A673 (cell line): ENCODE measurements at regions not wholly inside any gene's neighbourhood (a gene's known extent, or its start where the extent isn't known, plus 50 kb on each side); places are given as distances from the start of the nearest gene placed in this dataset.

Experiments used
- BruUV-seq: library from RNA; stranded (reverse); fragments of 400-500 nt; replicated peaks from 2 replicates; lab custom pipeline; 2021; lab: Mats Ljungman, UMichigan
- CTCF ChIA-PET: fragments of 300-600 bp; sonication (Branson Sonifier 250); formaldehyde crosslinking; loops from one replicate; lab custom pipeline; 2022; ENCODE audit warnings: antibody characterized with exemption; lab: Charles Lee
- POLR2A ChIA-PET: fragments of 300-600 bp; sonication (Branson Sonifier 250); formaldehyde crosslinking; loops from one replicate; lab custom pipeline; 2022; ENCODE audit warnings: antibody characterized with exemption; ENCODE audit not compliant: low non-redundant PET; lab: Charles Lee
- DNase-seq: peaks from one replicate; pipeline ENCODE4 v3.0.0-alpha.2; 2015; ENCODE audit warnings: low spot score
- H3K27ac ChIP-seq: fragments of 200-600 bp; sonication (generic); 2 replicates; pipeline ENCODE4 v1.5.1; 2016; ENCODE audit warnings: mixed run types, low read depth, mild to moderate bottlenecking, mixed read lengths, antibody characterized with exemption, low read length; ENCODE audit not compliant: poor library complexity, severe bottlenecking
- H3K27me3 ChIP-seq: fragments of 200-600 bp; sonication (generic); replicated peaks from 2 replicates; pipeline ENCODE4 v1.6.1; 2017; ENCODE audit warnings: mixed run types, low read depth, mild to moderate bottlenecking, mixed read lengths, antibody characterized with exemption, low read length; ENCODE audit not compliant: insufficient read depth, poor library complexity
- H3K36me3 ChIP-seq: fragments of 200-600 bp; sonication (generic); 2 replicates; pipeline ENCODE4 v1.6.1; 2016; ENCODE audit warnings: mixed run types, mild to moderate bottlenecking, mixed read lengths, antibody characterized with exemption, low read length; ENCODE audit not compliant: insufficient read depth, poor library complexity, severe bottlenecking
- H3K4me1 ChIP-seq: fragments of 200-600 bp; sonication (generic); 2 replicates; pipeline ENCODE4 v1.6.1; 2017; ENCODE audit warnings: mixed run types, mild to moderate bottlenecking, mixed read lengths, antibody characterized with exemption, low read length; ENCODE audit not compliant: insufficient read depth, poor library complexity, severe bottlenecking
- H3K4me3 ChIP-seq: fragments of 200-600 bp; sonication (generic); 2 replicates; pipeline ENCODE4 v1.5.1; 2016; ENCODE audit warnings: low read depth, mixed run types, mild to moderate bottlenecking, mixed read lengths, low read length; ENCODE audit not compliant: poor library complexity, severe bottlenecking
- H3K9me3 ChIP-seq: fragments of 200-600 bp; sonication (generic); 2 replicates; pipeline ENCODE4 v1.6.1; 2016; ENCODE audit warnings: mixed run types, low read depth, mild to moderate bottlenecking, mixed read lengths, antibody characterized with exemption, low read length; ENCODE audit not compliant: poor library complexity, severe bottlenecking
- EZH2 ChIP-seq: fragments of 200-600 bp; sonication (generic); IDR thresholded peaks from 2 replicates; pipeline ENCODE4 v1.6.1; 2017; ENCODE audit warnings: borderline replicate concordance, low read depth, mild to moderate bottlenecking, mixed read lengths, antibody characterized with exemption, low read length; ENCODE audit not compliant: poor library complexity, severe bottlenecking
- intact Hi-C: fragments of 100-400 bp; cut with micrococcal nuclease; formaldehyde crosslinking; loops from one replicate; pipeline ENCODE4 v1.10.0; 2022; ENCODE audit not compliant: unreplicated experiment
- TF ChIP-seq, protein P1 (sequence below): fragments of 300-800, 200-600 bp; sonication (generic); conservative IDR thresholded peaks from 2 replicates; pipeline ENCODE4 v1.5.1; 2017; ENCODE audit warnings: low read depth, mild to moderate bottlenecking, antibody characterized with exemption, low read length, moderate library complexity, mixed read lengths

DNA sequence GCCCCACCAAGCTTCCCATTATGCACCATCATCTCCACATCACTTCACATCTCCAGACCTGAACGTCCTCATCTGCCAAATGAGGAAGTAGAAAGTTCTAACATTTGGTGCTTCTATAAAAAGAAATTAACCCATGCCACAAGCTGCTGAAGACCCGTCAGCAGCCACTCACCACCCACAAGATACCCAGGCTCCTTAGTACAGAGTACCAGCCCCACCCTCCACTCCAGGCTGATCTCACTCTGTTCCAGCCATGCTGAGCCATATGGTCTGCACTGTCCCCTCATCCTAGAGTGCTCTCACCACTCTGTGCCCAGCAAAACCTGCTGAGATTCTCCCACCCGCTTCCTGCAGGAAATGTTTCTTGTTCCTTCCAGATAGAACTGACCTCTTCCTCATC, 240.8 kb upstream of the PPARGC1A start:
- ChIA-PET CTCF (no interaction called here), POLR2A (no interaction called here)
- intact Hi-C loops = no loop called here

DNA sequence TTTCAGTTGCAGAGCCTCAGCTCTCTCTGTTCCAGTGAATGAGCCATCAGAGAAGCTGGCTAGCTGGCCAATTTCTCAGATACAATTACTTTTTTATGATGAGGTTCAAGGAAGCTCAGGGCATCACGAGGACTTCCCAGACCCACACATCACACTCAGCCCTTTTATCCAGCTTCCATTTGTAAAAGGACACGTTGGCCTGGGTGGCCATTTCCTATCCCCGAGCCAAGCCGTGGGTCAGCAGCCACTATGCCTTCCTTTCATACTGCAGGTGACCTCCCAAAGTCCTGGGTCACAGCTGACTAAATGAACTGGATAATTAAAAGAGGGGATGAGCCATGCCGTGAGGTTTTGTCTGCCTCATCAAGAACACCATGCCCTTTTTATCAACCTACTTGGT, 236.9 kb upstream of the PPARGC1A start:
- TF ChIP-seq, protein P1, sequence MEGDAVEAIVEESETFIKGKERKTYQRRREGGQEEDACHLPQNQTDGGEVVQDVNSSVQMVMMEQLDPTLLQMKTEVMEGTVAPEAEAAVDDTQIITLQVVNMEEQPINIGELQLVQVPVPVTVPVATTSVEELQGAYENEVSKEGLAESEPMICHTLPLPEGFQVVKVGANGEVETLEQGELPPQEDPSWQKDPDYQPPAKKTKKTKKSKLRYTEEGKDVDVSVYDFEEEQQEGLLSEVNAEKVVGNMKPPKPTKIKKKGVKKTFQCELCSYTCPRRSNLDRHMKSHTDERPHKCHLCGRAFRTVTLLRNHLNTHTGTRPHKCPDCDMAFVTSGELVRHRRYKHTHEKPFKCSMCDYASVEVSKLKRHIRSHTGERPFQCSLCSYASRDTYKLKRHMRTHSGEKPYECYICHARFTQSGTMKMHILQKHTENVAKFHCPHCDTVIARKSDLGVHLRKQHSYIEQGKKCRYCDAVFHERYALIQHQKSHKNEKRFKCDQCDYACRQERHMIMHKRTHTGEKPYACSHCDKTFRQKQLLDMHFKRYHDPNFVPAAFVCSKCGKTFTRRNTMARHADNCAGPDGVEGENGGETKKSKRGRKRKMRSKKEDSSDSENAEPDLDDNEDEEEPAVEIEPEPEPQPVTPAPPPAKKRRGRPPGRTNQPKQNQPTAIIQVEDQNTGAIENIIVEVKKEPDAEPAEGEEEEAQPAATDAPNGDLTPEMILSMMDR = no peak
- no peak for TF ChIP-seq EZH2
- H3K9me3 ChIP-seq = no peaks in the 10 kb centered on the region
- no peaks in the 10 kb centered on the region for H3K4me1 ChIP-seq
- no peaks in the 10 kb centered on the region for H3K27me3 ChIP-seq
- no peak overlapping the region for H3K27ac ChIP-seq
- no peak for DNase-seq
- H3K36me3 ChIP-seq = no peaks in the 10 kb centered on the region
- CTCF ChIA-PET = no interaction called here
- BruUV-seq = no TSS peak
- no peak overlapping the region for H3K4me3 ChIP-seq
- POLR2A ChIA-PET = no interaction called here
- intact Hi-C loops = no loop called here

More for the DNA sequence above, 240.8 kb upstream of the PPARGC1A start:
- BruUV-seq = no TSS peak
- no peak for DNase-seq
- TF ChIP-seq EZH2 = no peak
- TF ChIP-seq, protein P1 = no peak
- Histone ChIP-seq H3K36me3 (no peaks in the 10 kb centered on the region), H3K9me3 (no peaks in the 10 kb centered on the region), H3K4me3 (no peak overlapping the region), H3K27me3 (no peaks in the 10 kb centered on the region), H3K4me1 (no peaks in the 10 kb centered on the region), H3K27ac (no peak overlapping the region)

DNA sequence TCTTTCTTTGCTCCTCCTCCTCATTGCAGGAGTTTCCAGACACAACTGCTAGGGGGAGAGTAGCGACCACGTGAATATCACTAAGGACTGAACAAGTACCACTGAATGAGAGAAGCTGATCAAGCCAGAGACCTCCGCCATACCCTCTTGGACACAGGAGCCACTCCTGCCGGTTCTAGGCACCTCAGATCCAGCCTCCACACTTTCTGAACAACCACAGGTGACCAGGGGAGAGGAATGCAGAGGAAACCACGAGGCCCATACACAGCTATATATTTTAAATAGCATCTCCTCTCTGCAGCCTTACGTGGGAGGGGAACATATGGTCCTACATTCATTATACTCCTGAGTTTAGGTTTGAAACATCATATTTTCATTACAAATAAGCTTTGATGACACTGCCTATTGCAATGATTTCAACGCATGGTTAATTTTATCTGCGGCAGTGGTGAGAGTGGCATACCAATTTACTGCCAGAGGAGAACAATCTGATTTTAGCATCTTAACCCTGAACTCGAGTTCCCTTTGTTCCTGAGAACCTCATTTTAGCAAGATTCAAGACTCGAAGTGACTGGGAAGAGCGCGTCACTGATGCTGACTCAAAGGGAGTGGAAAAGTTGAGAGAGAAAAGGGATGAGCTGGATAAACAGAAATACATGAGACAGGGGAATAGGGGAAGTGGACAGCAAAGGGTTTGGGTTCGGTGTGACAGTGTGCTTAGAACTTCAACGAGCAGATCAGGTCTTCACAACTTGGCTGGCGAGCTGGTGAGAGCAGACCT, 231.7 kb upstream of the PPARGC1A start:
- TF ChIP-seq EZH2 = no peak
- TF ChIP-seq, protein P1 = no peak
- Histone ChIP-seq H3K36me3 (no peaks in the 10 kb centered on the region), H3K27me3 (peaks cover 11% of the 10 kb centered on the region), H3K4me1 (no peaks in the 10 kb centered on the region), H3K9me3 (no peaks in the 10 kb centered on the region), H3K4me3 (no peak overlapping the region), H3K27ac (no peak overlapping the region)
- no TSS peak for BruUV-seq
- ChIA-PET CTCF (interaction anchor here (0.6 kb wide), 1 partner anchor 231 kb away, joined by 14 read pairs; the partner anchor contains the start of gene PPARGC1A), POLR2A (no interaction called here)
- no peak for DNase-seq
- intact Hi-C loops = no loop called here
